Retinal pigment epithelial cell (primary cell): ENCODE measurements at regions not wholly inside any gene's neighbourhood (a gene's known extent, or its start where the extent isn't known, plus 50 kb on each side); places are given as distances from the start of the nearest gene placed in this dataset.
A peak's percentile ranks its signal among the peaks of the same experiment; 100 is the strongest.

Experiments used
- DNase-seq: peaks from one replicate; pipeline ENCODE4 v3.0.0-alpha.2; 2010; ENCODE audit warnings: low read depth
- H3K4me3 ChIP-seq: 2 replicates; pipeline ENCODE4 v1.5.1; 2011; ENCODE audit warnings: mild to moderate bottlenecking, low read length, control low read depth, moderate library complexity
- CTCF ChIP-seq: conservative IDR thresholded peaks from 2 replicates; pipeline ENCODE4 v1.5.1; 2011; ENCODE audit warnings: low read depth, low read length, control low read depth, inconsistent platforms

GRCh38 chr2:226680719-226681118 lies 118.9 kb downstream of the IRS1 start:
- TF ChIP-seq CTCF, result no peak
- no peak for DNase-seq
- no peak overlapping the region for H3K4me3 ChIP-seq

- TF ChIP-seq CTCF, result no peak
- DNase-seq, result no peak
- H3K4me3 ChIP-seq, result no peak overlapping the region
These were observed 120.1 kb downstream of the IRS1 start for GRCh38 chr2:226679389-226680065.

- no peak overlapping the region for H3K4me3 ChIP-seq
- TF ChIP-seq CTCF, result no peak
These were observed 121.2 kb downstream of the IRS1 start for GRCh38 chr2:226678422-226678821.

GRCh38 chr2:226677080-226677479 lies 122.5 kb downstream of the IRS1 start:
- TF ChIP-seq CTCF, result no peak
- H3K4me3 ChIP-seq, result no peak overlapping the region
- DNase-seq, result no peak

More at GRCh38 chr2:226678422-226678821, 121.2 kb downstream of the IRS1 start:
- DNase-seq, result no peak

GRCh38 chr2:226676618-226677017 lies 123.0 kb downstream of the IRS1 start:
- DNase-seq, result no peak
- H3K4me3 ChIP-seq, result no peak overlapping the region
- TF ChIP-seq CTCF, result no peak

GRCh38 chr2:226674123-226674522 lies 125.5 kb downstream of the IRS1 start:
- no peak overlapping the region for H3K4me3 ChIP-seq
- no peak for DNase-seq
- no peak for TF ChIP-seq CTCF

- H3K4me3 ChIP-seq, result no peak overlapping the region
- DNase-seq, result peak; percentile 92
- no peak for TF ChIP-seq CTCF
These were observed 126.3 kb downstream of the IRS1 start for GRCh38 chr2:226673314-226673723.
